Osteoblast (primary cell): ENCODE measurements at regions not wholly inside any gene's neighbourhood (a gene's known extent, or its start where the extent isn't known, plus 50 kb on each side); places are given as distances from the start of the nearest gene placed in this dataset.

ENCODE experiments used
- DNase-seq: peaks from one replicate; pipeline ENCODE4 v3.0.0; 2011; ENCODE audit warnings: low spot score, mixed read lengths; ENCODE audit not compliant: insufficient read length; ENCODE audit errors: missing footprints
- H2AFZ ChIP-seq: 2 replicates; pipeline ENCODE4 v1.6.0; 2011; ENCODE audit warnings: mild to moderate bottlenecking, low read length
- H3K27ac ChIP-seq: 2 replicates; pipeline ENCODE4 v1.5.1; 2011; ENCODE audit warnings: mild to moderate bottlenecking, low read depth, low read length, moderate library complexity
- H3K27me3 ChIP-seq: 2 replicates; pipeline ENCODE4 v1.6.0; 2012; ENCODE audit warnings: mild to moderate bottlenecking, control low read depth, inconsistent platforms, low read length, moderate library complexity; ENCODE audit not compliant: insufficient read depth
- H3K36me3 ChIP-seq: 2 replicates; pipeline ENCODE4 v1.5.1; 2011; ENCODE audit warnings: mild to moderate bottlenecking, low read length, control low read depth, moderate library complexity; ENCODE audit not compliant: insufficient read depth
- H3K4me1 ChIP-seq: 2 replicates; pipeline ENCODE4 v1.5.1; 2011; ENCODE audit warnings: mild to moderate bottlenecking, low read length, control low read depth, moderate library complexity; ENCODE audit not compliant: insufficient read depth
- H3K4me2 ChIP-seq: 2 replicates; pipeline ENCODE4 v1.6.0; 2011; ENCODE audit warnings: mild to moderate bottlenecking, low read length; ENCODE audit not compliant: insufficient read depth
- H3K4me3 ChIP-seq: fragments of 200-600 bp; sonication (generic); 3 replicates; pipeline ENCODE4 v1.5.1; 2012; ENCODE audit warnings: mild to moderate bottlenecking, low read length, inconsistent platforms; ENCODE audit not compliant: insufficient read depth
- H3K79me2 ChIP-seq: 2 replicates; pipeline ENCODE4 v1.6.0; 2012; ENCODE audit warnings: mild to moderate bottlenecking, low read length, control low read depth, inconsistent platforms; ENCODE audit not compliant: insufficient read depth
- H3K9me3 ChIP-seq: 2 replicates; pipeline ENCODE4 v1.5.1; 2011; ENCODE audit warnings: low read depth, low read length, control low read depth
- H4K20me1 ChIP-seq: 2 replicates; pipeline ENCODE4 v1.6.0; 2012; ENCODE audit warnings: mild to moderate bottlenecking, low read length, control low read depth; ENCODE audit not compliant: insufficient read depth
- CTCF ChIP-seq: IDR thresholded peaks from 2 replicates; pipeline ENCODE4 v1.5.1; 2011; ENCODE audit warnings: mild to moderate bottlenecking, low read depth, low read length, moderate library complexity; ENCODE audit errors: extremely low read depth

DNA sequence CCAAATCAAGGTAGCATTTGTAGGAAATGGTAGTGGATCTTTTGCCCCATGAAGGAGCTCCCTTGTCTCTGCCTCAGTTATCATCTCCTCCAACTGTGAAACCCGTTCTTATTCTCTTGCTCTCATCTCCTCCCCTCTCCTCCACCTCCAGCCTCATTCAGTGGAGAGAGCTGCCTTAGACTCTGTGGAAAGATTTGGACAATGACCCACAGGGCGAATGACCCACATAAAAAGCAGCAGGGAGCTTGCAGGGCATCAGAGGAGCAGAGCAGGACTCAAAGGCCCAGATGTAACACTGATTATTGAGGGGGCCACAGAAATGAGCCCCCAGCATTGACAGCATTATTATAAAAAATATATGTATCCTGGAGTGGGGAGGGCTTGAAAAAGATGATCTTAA lies 641.1 kb upstream of the CFAP20DC start:
- H3K79me2 ChIP-seq, result no peaks in the 10 kb centered on the region
- DNase-seq, result no peak
- no peak overlapping the region for H3K4me2 ChIP-seq
- H3K27me3 ChIP-seq, result no peaks in the 10 kb centered on the region
- no peaks in the 10 kb centered on the region for H3K36me3 ChIP-seq
- TF ChIP-seq CTCF, result no peak
- no peaks in the 10 kb centered on the region for H3K9me3 ChIP-seq
- no peak overlapping the region for H3K4me3 ChIP-seq
- no peak overlapping the region for H2AFZ ChIP-seq
- no peaks in the 10 kb centered on the region for H4K20me1 ChIP-seq
- no peaks in the 10 kb centered on the region for H3K4me1 ChIP-seq
- H3K27ac ChIP-seq, result no peak overlapping the region

DNA sequence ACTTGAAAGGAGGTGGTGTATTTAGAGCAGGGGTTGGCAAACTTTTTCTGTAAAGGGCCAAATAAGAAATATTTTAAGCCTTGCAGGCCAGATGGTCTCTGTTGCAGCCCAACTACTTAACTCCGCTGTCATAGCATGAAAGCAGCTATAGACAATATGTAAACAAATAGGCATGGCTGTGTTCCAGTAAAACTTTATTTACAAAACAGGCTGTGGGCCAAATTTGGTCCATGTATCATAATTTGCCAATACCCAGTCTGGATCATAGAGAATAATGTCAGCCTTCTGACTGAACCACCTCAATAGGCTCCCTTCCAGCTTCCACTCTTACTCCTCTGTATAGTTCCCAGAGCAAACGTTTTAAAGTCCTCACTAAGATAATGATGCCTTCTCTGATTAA lies 638.8 kb upstream of the CFAP20DC start:
- Histone ChIP-seq H3K9me3 (no peaks in the 10 kb centered on the region), H4K20me1 (no peaks in the 10 kb centered on the region), H3K27ac (no peak overlapping the region), H3K4me3 (no peak overlapping the region), H3K4me2 (no peak overlapping the region), H2AFZ (no peak overlapping the region), H3K79me2 (no peaks in the 10 kb centered on the region), H3K4me1 (no peaks in the 10 kb centered on the region), H3K36me3 (no peaks in the 10 kb centered on the region), H3K27me3 (no peaks in the 10 kb centered on the region)
- TF ChIP-seq CTCF, result no peak
- no peak for DNase-seq

- DNase-seq, result no peak
- no peaks in the 10 kb centered on the region for H4K20me1 ChIP-seq
- H3K79me2 ChIP-seq, result no peaks in the 10 kb centered on the region
- H3K36me3 ChIP-seq, result no peaks in the 10 kb centered on the region
- H3K4me1 ChIP-seq, result no peaks in the 10 kb centered on the region
- H3K4me3 ChIP-seq, result no peak overlapping the region
- H2AFZ ChIP-seq, result no peak overlapping the region
- H3K4me2 ChIP-seq, result no peak overlapping the region
- no peak overlapping the region for H3K27ac ChIP-seq
- TF ChIP-seq CTCF, result no peak
- H3K9me3 ChIP-seq, result no peaks in the 10 kb centered on the region
- H3K27me3 ChIP-seq, result no peaks in the 10 kb centered on the region
These were observed 635.6 kb upstream of the CFAP20DC start for GRCh38 chr3:59685432-59685831.

GRCh38 chr3:59684766-59685165 lies 634.9 kb upstream of the CFAP20DC start:
- Histone ChIP-seq H3K4me1 (no peaks in the 10 kb centered on the region), H3K36me3 (no peaks in the 10 kb centered on the region), H4K20me1 (no peaks in the 10 kb centered on the region), H3K27me3 (no peaks in the 10 kb centered on the region), H3K27ac (no peak overlapping the region), H3K4me2 (no peak overlapping the region), H3K79me2 (no peaks in the 10 kb centered on the region), H3K4me3 (no peak overlapping the region), H3K9me3 (no peaks in the 10 kb centered on the region), H2AFZ (no peak overlapping the region)
- DNase-seq, result no peak
- TF ChIP-seq CTCF, result no peak
